HL-60 (cell line): ENCODE measurements at regions not wholly inside any gene's neighbourhood (a gene's known extent, or its start where the extent isn't known, plus 50 kb on each side); places are given as distances from the start of the nearest gene placed in this dataset.

Experiments used
- CTCF ChIP-seq: IDR thresholded peaks from one replicate; pipeline ENCODE4 v1.5.1; 2011; ENCODE audit warnings: low read length, control low read depth, inconsistent platforms; ENCODE audit not compliant: insufficient read depth
- GABPA ChIP-seq: IDR thresholded peaks from 2 replicates; pipeline ENCODE4 v1.6.1; 2012; ENCODE audit warnings: low read depth
- POLR2AphosphoS5 ChIP-seq: IDR thresholded peaks from 2 replicates; pipeline ENCODE4 v1.6.1; 2012; ENCODE audit warnings: low read depth

- TF ChIP-seq POLR2AphosphoS5 = no peak
- no peak for TF ChIP-seq CTCF
- no peak for TF ChIP-seq GABPA
These were observed 139.3 kb upstream of the KBTBD8 start for GRCh38 chr3:66858656-66859381.
